ENCODE measurements at regions not wholly inside any gene's neighbourhood (a gene's known extent, or its start where the extent isn't known, plus 50 kb on each side); places are given as distances from the start of the nearest gene placed in this dataset.
"Not testable (repeated sequence)": the region's sequence is repeated elsewhere in the genome, so short reads cannot be mapped to it uniquely, and the experiment has no call there.

GRCh38 chr6:19156443-19156842, 680.7 kb upstream of the ID4 start:
- no peak for DNase-seq

GRCh38 chr6:19157486-19157885, 679.7 kb upstream of the ID4 start:
- DNase-seq, result no peak

GRCh38 chr6:19158586-19158985, 678.6 kb upstream of the ID4 start:
- no peak for DNase-seq

- no peak for DNase-seq
These were observed 678.1 kb upstream of the ID4 start for GRCh38 chr6:19159089-19159488.

GRCh38 chr6:19159561-19159960, 677.6 kb upstream of the ID4 start:
- no peak for DNase-seq

- no peak for DNase-seq
These were observed 677.0 kb upstream of the ID4 start for GRCh38 chr6:19160081-19160730.

- peak; percentile 2 for DNase-seq
These were observed 669.9 kb upstream of the ID4 start for GRCh38 chr6:19167251-19167650.

GRCh38 chr6:19169366-19169765, 667.8 kb upstream of the ID4 start:
- no peak for DNase-seq

GRCh38 chr6:19175023-19175422, 662.1 kb upstream of the ID4 start:
- DNase-seq, result no peak

GRCh38 chr6:19180348-19181072, 656.7 kb upstream of the ID4 start:
- peak; percentile 21 for DNase-seq

- no peak for DNase-seq
These were observed 656.0 kb upstream of the ID4 start for GRCh38 chr6:19181211-19181610.

- DNase-seq, result no peak
These were observed 643.5 kb upstream of the ID4 start for GRCh38 chr6:19193624-19194023.

- no peak for DNase-seq
These were observed 632.7 kb upstream of the ID4 start for GRCh38 chr6:19204445-19204844.

- no peak for DNase-seq
These were observed 632.1 kb upstream of the ID4 start for GRCh38 chr6:19205076-19205475.

- DNase-seq, result no peak
These were observed 628.0 kb upstream of the ID4 start for GRCh38 chr6:19209202-19209601.

GRCh38 chr6:19210849-19211590, 626.1 kb upstream of the ID4 start:
- no peak for DNase-seq

- no peak for DNase-seq
These were observed 622.9 kb upstream of the ID4 start for GRCh38 chr6:19214231-19214630.

GRCh38 chr6:19219931-19220330, 617.2 kb upstream of the ID4 start:
- DNase-seq, result no peak

GRCh38 chr6:19231878-19232561, 605.1 kb upstream of the ID4 start:
- no peak for DNase-seq

GRCh38 chr6:19245656-19246055, 591.5 kb upstream of the ID4 start:
- DNase-seq, result no peak

GRCh38 chr6:19247181-19247580, 590.0 kb upstream of the ID4 start:
- not testable (repeated sequence) for DNase-seq

GRCh38 chr6:19256123-19256522, 581.0 kb upstream of the ID4 start:
- DNase-seq, result not testable (repeated sequence)

GRCh38 chr6:19261642-19262041, 575.5 kb upstream of the ID4 start:
- no peak for DNase-seq
